Glomerular visceral epithelial cell (primary cell): ENCODE measurements at regions not wholly inside any gene's neighbourhood (a gene's known extent, or its start where the extent isn't known, plus 50 kb on each side); places are given as distances from the start of the nearest gene placed in this dataset.
A peak's percentile ranks its signal among the peaks of the same experiment; 100 is the strongest.
"Not testable (repeated sequence)": the region's sequence is repeated elsewhere in the genome, so short reads cannot be mapped to it uniquely, and the experiment has no call there.

ENCODE experiments used
- DNase-seq: peaks from one replicate; pipeline ENCODE4 v3.0.0-alpha.2; 2016; ENCODE audit errors: extremely low spot score

- not testable (repeated sequence) for DNase-seq
Observed at GRCh38 chr2:89151699-89152098, 460.2 kb downstream of the RPIA start.

- DNase-seq = not testable (repeated sequence)
Observed at GRCh38 chr2:89152501-89152900, 461.0 kb downstream of the RPIA start.

GRCh38 chr2:89153210-89153609 is 461.7 kb downstream of the RPIA start:
- not testable (repeated sequence) for DNase-seq

GRCh38 chr2:89154247-89154682 is 462.8 kb downstream of the RPIA start:
- not testable (repeated sequence) for DNase-seq

GRCh38 chr2:89160306-89160705 is 468.8 kb downstream of the RPIA start:
- DNase-seq = not testable (repeated sequence)

GRCh38 chr2:89161626-89162025 is 470.2 kb downstream of the RPIA start:
- DNase-seq = not testable (repeated sequence)

- not testable (repeated sequence) for DNase-seq
Observed at GRCh38 chr2:89170506-89171173, 479.2 kb downstream of the RPIA start.

- not testable (repeated sequence) for DNase-seq
Observed at GRCh38 chr2:89171174-89171519, 479.7 kb downstream of the RPIA start.

- not testable (repeated sequence) for DNase-seq
Observed at GRCh38 chr2:89177004-89177403, 485.5 kb downstream of the RPIA start.

GRCh38 chr2:89182221-89182620 is 490.7 kb downstream of the RPIA start:
- DNase-seq = not testable (repeated sequence)

GRCh38 chr2:89184746-89185145 is 493.3 kb downstream of the RPIA start:
- DNase-seq = not testable (repeated sequence)

GRCh38 chr2:89195636-89196251 is 504.3 kb downstream of the RPIA start:
- not testable (repeated sequence) for DNase-seq

- DNase-seq = not testable (repeated sequence)
Observed at GRCh38 chr2:89196719-89197118, 505.2 kb downstream of the RPIA start.

- not testable (repeated sequence) for DNase-seq
Observed at GRCh38 chr2:89198026-89198425, 506.6 kb downstream of the RPIA start.

GRCh38 chr2:89199453-89200246 is 508.2 kb downstream of the RPIA start:
- DNase-seq = not testable (repeated sequence)

- DNase-seq = not testable (repeated sequence)
Observed at GRCh38 chr2:89200247-89200527, 508.7 kb downstream of the RPIA start.

- not testable (repeated sequence) for DNase-seq
Observed at GRCh38 chr2:89202518-89202917, 511.0 kb downstream of the RPIA start.

- DNase-seq = peak; percentile 7
Observed at GRCh38 chr2:89205153-89205552, 513.7 kb downstream of the RPIA start.

GRCh38 chr2:89208144-89208932 is 516.9 kb downstream of the RPIA start:
- not testable (repeated sequence) for DNase-seq

GRCh38 chr2:89213151-89213550 is 521.7 kb downstream of the RPIA start:
- DNase-seq = not testable (repeated sequence)

- not testable (repeated sequence) for DNase-seq
Observed at GRCh38 chr2:89213811-89214210, 522.3 kb downstream of the RPIA start.

- DNase-seq = not testable (repeated sequence)
Observed at GRCh38 chr2:89221474-89221873, 530.0 kb downstream of the RPIA start.
